ENCODE measurements at regions not wholly inside any gene's neighbourhood (a gene's known extent, or its start where the extent isn't known, plus 50 kb on each side); places are given as distances from the start of the nearest gene placed in this dataset.

DNA sequence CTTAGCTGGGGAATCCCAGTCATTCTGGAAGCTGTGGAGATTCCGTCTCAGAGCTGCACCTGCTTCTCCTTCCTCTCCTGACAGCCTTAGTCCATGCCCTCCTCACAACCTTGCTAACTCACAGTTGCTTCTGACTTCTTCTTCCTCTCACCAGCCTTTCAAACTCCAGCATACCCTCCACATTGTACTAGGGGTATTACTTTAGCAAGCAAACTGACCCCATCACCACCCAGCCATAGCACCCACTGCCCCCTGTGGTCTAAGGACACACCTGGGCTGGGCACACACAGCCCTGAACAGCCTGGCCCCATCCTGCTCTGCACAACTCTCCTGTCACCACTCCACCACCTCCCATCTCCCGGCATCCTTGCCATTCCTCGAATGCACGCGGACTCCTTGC, 208.2 kb downstream of the FBXO15 start:
- TF ChIP-seq, protein P1, sequence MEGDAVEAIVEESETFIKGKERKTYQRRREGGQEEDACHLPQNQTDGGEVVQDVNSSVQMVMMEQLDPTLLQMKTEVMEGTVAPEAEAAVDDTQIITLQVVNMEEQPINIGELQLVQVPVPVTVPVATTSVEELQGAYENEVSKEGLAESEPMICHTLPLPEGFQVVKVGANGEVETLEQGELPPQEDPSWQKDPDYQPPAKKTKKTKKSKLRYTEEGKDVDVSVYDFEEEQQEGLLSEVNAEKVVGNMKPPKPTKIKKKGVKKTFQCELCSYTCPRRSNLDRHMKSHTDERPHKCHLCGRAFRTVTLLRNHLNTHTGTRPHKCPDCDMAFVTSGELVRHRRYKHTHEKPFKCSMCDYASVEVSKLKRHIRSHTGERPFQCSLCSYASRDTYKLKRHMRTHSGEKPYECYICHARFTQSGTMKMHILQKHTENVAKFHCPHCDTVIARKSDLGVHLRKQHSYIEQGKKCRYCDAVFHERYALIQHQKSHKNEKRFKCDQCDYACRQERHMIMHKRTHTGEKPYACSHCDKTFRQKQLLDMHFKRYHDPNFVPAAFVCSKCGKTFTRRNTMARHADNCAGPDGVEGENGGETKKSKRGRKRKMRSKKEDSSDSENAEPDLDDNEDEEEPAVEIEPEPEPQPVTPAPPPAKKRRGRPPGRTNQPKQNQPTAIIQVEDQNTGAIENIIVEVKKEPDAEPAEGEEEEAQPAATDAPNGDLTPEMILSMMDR (IDR thresholded peaks at IDR 0.05; ENCODE audit: low read depth, low read length, missing input control) = no peak
- TF ChIP-seq SP1 (IDR thresholded peaks at IDR 0.05) (no peak), JUND (IDR thresholded peaks at IDR 0.05) (no peak), MAX (IDR thresholded peaks at IDR 0.05) (no peak), RAD21 (IDR thresholded peaks at IDR 0.05) (no peak)

Measured in liver (tissue), 3 donors.